ENCODE measurements at regions not wholly inside any gene's neighbourhood (a gene's known extent, or its start where the extent isn't known, plus 50 kb on each side); places are given as distances from the start of the nearest gene placed in this dataset.

- in situ Hi-C loops (cut with MboI) = no loop called here
- Histone ChIP-seq H3K79me2 (ENCODE audit: insufficient read depth) (no peaks in the 10 kb centered on the region), H3K4me3 (no peak overlapping the region), H3K36me3 (ENCODE audit: low read depth) (no peaks in the 10 kb centered on the region), H3K27ac (no peak overlapping the region), H4K20me1 (ENCODE audit: insufficient read depth) (no peaks in the 10 kb centered on the region), H3K9me2 (ENCODE audit: insufficient read depth) (no peaks in the 10 kb centered on the region), H3K4me2 (ENCODE audit: unreplicated experiment) (no peak overlapping the region), H3K9ac (no peak overlapping the region), H3K9me3 (ENCODE audit: low read depth) (no peaks in the 10 kb centered on the region), H2AFZ (no peak overlapping the region), H3F3A (ENCODE audit: insufficient read depth) (no peaks in the 10 kb centered on the region), H3K4me1 (ENCODE audit: insufficient read depth) (peaks cover 3% of the 10 kb centered on the region), H3K27me3 (replicated peaks; ENCODE audit: insufficient read depth) (no peaks in the 10 kb centered on the region)
- TF ChIP-seq EZH2 (IDR thresholded peaks at IDR 0.05; ENCODE audit: insufficient read depth, poor library complexity, severe bottlenecking) = no peak
- TF ChIP-seq EZH2phosphoT487 (IDR thresholded peaks at IDR 0.05; ENCODE audit: insufficient read depth, low read depth) = no peak
- DNase-seq = no peak
These were observed 401.3 kb downstream of the PID1 start for GRCh38 chr2:228869636-228870264.

GRCh38 chr2:228867406-228867805 lies 403.7 kb downstream of the PID1 start:
- WGBS, 2 experiments (ENCODE audit: low coverage in 1 of 2, low lambda C conversion rate in 2 of 2, missing lambda C conversion rate in 2 of 2) = 76 to 90% methylated on average over 4 of the region's 4 CpGs
- Histone ChIP-seq H4K20me1 (ENCODE audit: insufficient read depth) (no peaks in the 10 kb centered on the region), H3K4me2 (ENCODE audit: unreplicated experiment) (no peak overlapping the region), H3K9me3 (ENCODE audit: low read depth) (no peaks in the 10 kb centered on the region), H3K4me1 (ENCODE audit: insufficient read depth) (no peaks in the 10 kb centered on the region), H3K27ac (no peak overlapping the region), H3K4me3 (no peak overlapping the region), H3K27me3 (replicated peaks; ENCODE audit: insufficient read depth) (no peaks in the 10 kb centered on the region), H2AFZ (no peak overlapping the region), H3F3A (ENCODE audit: insufficient read depth) (no peaks in the 10 kb centered on the region), H3K9me2 (ENCODE audit: insufficient read depth) (no peaks in the 10 kb centered on the region), H3K36me3 (ENCODE audit: low read depth) (no peaks in the 10 kb centered on the region), H3K79me2 (ENCODE audit: insufficient read depth) (no peaks in the 10 kb centered on the region), H3K9ac (no peak overlapping the region)
- DNase-seq = no peak
- in situ Hi-C loops (cut with MboI) = no loop called here
- no peak for TF ChIP-seq EZH2 (IDR thresholded peaks at IDR 0.05; ENCODE audit: insufficient read depth, poor library complexity, severe bottlenecking)
- no peak for TF ChIP-seq EZH2phosphoT487 (IDR thresholded peaks at IDR 0.05; ENCODE audit: insufficient read depth, low read depth)

DNA sequence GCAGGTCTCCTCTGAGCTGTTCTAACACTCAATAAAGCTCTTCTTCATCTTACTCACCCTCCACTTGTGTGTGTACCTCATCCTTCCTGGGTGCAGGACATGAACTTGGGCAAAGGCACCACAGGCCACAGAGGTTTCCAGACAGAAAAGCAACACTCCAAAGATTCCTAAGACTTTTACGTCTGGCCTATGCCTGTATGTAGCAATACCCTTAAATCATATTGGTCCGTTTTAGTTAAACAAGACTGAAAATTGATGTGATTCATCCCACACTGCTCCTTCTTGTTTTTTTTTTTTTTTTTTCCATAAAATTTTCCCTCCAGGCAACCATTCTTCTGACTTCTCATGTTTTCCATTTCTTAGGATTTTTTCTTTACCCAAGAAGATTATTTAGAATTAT lies 404.3 kb downstream of the PID1 start:
- no peak overlapping the region for H3K27ac ChIP-seq
- no peak for TF ChIP-seq EZH2 (IDR thresholded peaks at IDR 0.05; ENCODE audit: insufficient read depth, poor library complexity, severe bottlenecking)
- no peak for TF ChIP-seq EZH2phosphoT487 (IDR thresholded peaks at IDR 0.05; ENCODE audit: insufficient read depth, low read depth)
- no peak for DNase-seq
- H2AFZ ChIP-seq = no peak overlapping the region
- no peak overlapping the region for H3K4me3 ChIP-seq
- no peak overlapping the region for H3K4me2 ChIP-seq (ENCODE audit: unreplicated experiment)
- H3K27me3 ChIP-seq (replicated peaks; ENCODE audit: insufficient read depth) = no peaks in the 10 kb centered on the region
- no peaks in the 10 kb centered on the region for H3K36me3 ChIP-seq (ENCODE audit: low read depth)
- H3F3A ChIP-seq (ENCODE audit: insufficient read depth) = no peaks in the 10 kb centered on the region
- no peaks in the 10 kb centered on the region for H3K9me3 ChIP-seq (ENCODE audit: low read depth)
- WGBS, 2 experiments (ENCODE audit: low coverage in 1 of 2, low lambda C conversion rate in 2 of 2, missing lambda C conversion rate in 2 of 2) = 81% methylated on average over 2 of the region's 2 CpGs
- no peak overlapping the region for H3K9ac ChIP-seq
- H3K9me2 ChIP-seq (ENCODE audit: insufficient read depth) = no peaks in the 10 kb centered on the region
- H3K4me1 ChIP-seq (ENCODE audit: insufficient read depth) = no peaks in the 10 kb centered on the region
- H3K79me2 ChIP-seq (ENCODE audit: insufficient read depth) = no peaks in the 10 kb centered on the region
- in situ Hi-C loops (cut with MboI) = no loop called here
- H4K20me1 ChIP-seq (ENCODE audit: insufficient read depth) = no peaks in the 10 kb centered on the region

GRCh38 chr2:228866044-228866443 lies 405.0 kb downstream of the PID1 start:
- TF ChIP-seq EZH2 (IDR thresholded peaks at IDR 0.05; ENCODE audit: insufficient read depth, poor library complexity, severe bottlenecking) (no peak), EZH2phosphoT487 (IDR thresholded peaks at IDR 0.05; ENCODE audit: insufficient read depth, low read depth) (no peak)
- Histone ChIP-seq H3K4me3 (no peak overlapping the region), H3K27me3 (replicated peaks; ENCODE audit: insufficient read depth) (no peaks in the 10 kb centered on the region), H3K79me2 (ENCODE audit: insufficient read depth) (no peaks in the 10 kb centered on the region), H3K27ac (no peak overlapping the region), H3K9me2 (ENCODE audit: insufficient read depth) (no peaks in the 10 kb centered on the region), H3K9me3 (ENCODE audit: low read depth) (no peaks in the 10 kb centered on the region), H3K4me2 (ENCODE audit: unreplicated experiment) (no peak overlapping the region), H3K4me1 (ENCODE audit: insufficient read depth) (no peaks in the 10 kb centered on the region), H3K36me3 (ENCODE audit: low read depth) (no peaks in the 10 kb centered on the region), H3F3A (ENCODE audit: insufficient read depth) (no peaks in the 10 kb centered on the region), H4K20me1 (ENCODE audit: insufficient read depth) (no peaks in the 10 kb centered on the region), H3K9ac (no peak overlapping the region), H2AFZ (no peak overlapping the region)
- WGBS, 2 experiments (ENCODE audit: low coverage in 1 of 2, low lambda C conversion rate in 2 of 2, missing lambda C conversion rate in 2 of 2) = 62 to 82% methylated on average over 2 of the region's 2 CpGs
- in situ Hi-C loops (cut with MboI) = no loop called here
- DNase-seq = no peak

GRCh38 chr2:228864131-228864530 lies 407.0 kb downstream of the PID1 start:
- H3K36me3 ChIP-seq (ENCODE audit: low read depth) = no peaks in the 10 kb centered on the region
- WGBS, 2 experiments (ENCODE audit: low coverage in 1 of 2, low lambda C conversion rate in 2 of 2, missing lambda C conversion rate in 2 of 2) = 79 to 84% methylated on average over 3 of the region's 3 CpGs
- no peak overlapping the region for H3K4me3 ChIP-seq
- H2AFZ ChIP-seq = no peak overlapping the region
- no peak for TF ChIP-seq EZH2phosphoT487 (IDR thresholded peaks at IDR 0.05; ENCODE audit: insufficient read depth, low read depth)
- TF ChIP-seq EZH2 (IDR thresholded peaks at IDR 0.05; ENCODE audit: insufficient read depth, poor library complexity, severe bottlenecking) = no peak
- no peak overlapping the region for H3K9ac ChIP-seq
- H3K4me1 ChIP-seq (ENCODE audit: insufficient read depth) = no peaks in the 10 kb centered on the region
- no peaks in the 10 kb centered on the region for H3K27me3 ChIP-seq (replicated peaks; ENCODE audit: insufficient read depth)
- in situ Hi-C loops (cut with MboI) = no loop called here
- DNase-seq = no peak
- H3K9me2 ChIP-seq (ENCODE audit: insufficient read depth) = no peaks in the 10 kb centered on the region
- no peak overlapping the region for H3K27ac ChIP-seq
- no peaks in the 10 kb centered on the region for H3F3A ChIP-seq (ENCODE audit: insufficient read depth)
- H3K9me3 ChIP-seq (ENCODE audit: low read depth) = no peaks in the 10 kb centered on the region
- H3K79me2 ChIP-seq (ENCODE audit: insufficient read depth) = no peaks in the 10 kb centered on the region
- H4K20me1 ChIP-seq (ENCODE audit: insufficient read depth) = no peaks in the 10 kb centered on the region
- H3K4me2 ChIP-seq (ENCODE audit: unreplicated experiment) = no peak overlapping the region
